ENCODE measurements at regions not wholly inside any gene's neighbourhood (a gene's known extent, or its start where the extent isn't known, plus 50 kb on each side); places are given as distances from the start of the nearest gene placed in this dataset.
A peak's percentile ranks its signal among the peaks of the same experiment; 100 is the strongest.
"Not testable (repeated sequence)": the region's sequence is repeated elsewhere in the genome, so short reads cannot be mapped to it uniquely, and the experiment has no call there.

GRCh38 chr11:45382133-45382878, 96.2 kb upstream of the SYT13 start:
- DNase-seq = no peak

GRCh38 chr11:45379162-45379863, 93.2 kb upstream of the SYT13 start:
- no peak for DNase-seq

- DNase-seq = no peak
These were observed 92.4 kb upstream of the SYT13 start for GRCh38 chr11:45378516-45378915.

GRCh38 chr11:45374653-45375059, 88.5 kb upstream of the SYT13 start:
- DNase-seq = no peak

GRCh38 chr11:45374130-45374529, 88.0 kb upstream of the SYT13 start:
- DNase-seq = no peak

GRCh38 chr11:45373506-45374035, 87.4 kb upstream of the SYT13 start:
- DNase-seq = no peak

GRCh38 chr11:45372414-45372813, 86.3 kb upstream of the SYT13 start:
- not testable (repeated sequence) for DNase-seq

- peak; percentile 55 to 74 for DNase-seq
These were observed 85.3 kb upstream of the SYT13 start for GRCh38 chr11:45371251-45372115.

- no peak for DNase-seq
These were observed 83.2 kb upstream of the SYT13 start for GRCh38 chr11:45369313-45369712.

GRCh38 chr11:45368697-45369096, 82.6 kb upstream of the SYT13 start:
- no peak for DNase-seq

GRCh38 chr11:45366619-45367190, 80.6 kb upstream of the SYT13 start:
- no peak for DNase-seq

GRCh38 chr11:45365961-45366618, 79.9 kb upstream of the SYT13 start:
- DNase-seq = no peak

- no peak for DNase-seq
These were observed 76.5 kb upstream of the SYT13 start for GRCh38 chr11:45362636-45363035.

GRCh38 chr11:45361551-45361950, 75.4 kb upstream of the SYT13 start:
- DNase-seq = no peak

- no peak for DNase-seq
These were observed 69.5 kb upstream of the SYT13 start for GRCh38 chr11:45355706-45356041.

GRCh38 chr11:45354976-45355705, 69.0 kb upstream of the SYT13 start:
- peak; percentile 66 to 82 for DNase-seq

- DNase-seq = no peak
These were observed 62.6 kb upstream of the SYT13 start for GRCh38 chr11:45348729-45349128.

- no peak for DNase-seq
These were observed 61.4 kb upstream of the SYT13 start for GRCh38 chr11:45347348-45348082.

GRCh38 chr11:45345491-45345890, 59.4 kb upstream of the SYT13 start:
- DNase-seq = no peak

- no peak for DNase-seq
These were observed 57.9 kb upstream of the SYT13 start for GRCh38 chr11:45344028-45344427.

GRCh38 chr11:45343444-45343843, 57.3 kb upstream of the SYT13 start:
- no peak for DNase-seq
